Endodermal cell (in vitro differentiated cells): ENCODE measurements at regions not wholly inside any gene's neighbourhood (a gene's known extent, or its start where the extent isn't known, plus 50 kb on each side); places are given as distances from the start of the nearest gene placed in this dataset.

Source experiments
- DNase-seq: peaks from one replicate; pipeline ENCODE4 v3.0.0-alpha.2; 2017
- H3K27ac ChIP-seq: 2 replicates; pipeline ENCODE4 v1.5.1; 2013; ENCODE audit warnings: mild to moderate bottlenecking, low read depth, low read length, moderate library complexity
- H3K27me3 ChIP-seq: 2 replicates; pipeline ENCODE4 v1.6.1; 2013; ENCODE audit warnings: mild to moderate bottlenecking, low read length, moderate library complexity; ENCODE audit not compliant: insufficient read depth, control insufficient read depth, poor library complexity, severe bottlenecking
- H3K36me3 ChIP-seq: 2 replicates; pipeline ENCODE4 v1.7.0; 2013; ENCODE audit warnings: mild to moderate bottlenecking, low read length, moderate library complexity; ENCODE audit not compliant: control insufficient read depth, insufficient read depth
- H3K4me1 ChIP-seq: one replicate; pipeline ENCODE4 v1.7.0; 2013; ENCODE audit warnings: low read length; ENCODE audit not compliant: control insufficient read depth, insufficient read depth
- H3K4me3 ChIP-seq: 2 replicates; pipeline ENCODE4 v1.5.1; 2013; ENCODE audit warnings: mild to moderate bottlenecking, low read length, moderate library complexity
- H3K9ac ChIP-seq: 2 replicates; pipeline ENCODE4 v1.6.1; 2013; ENCODE audit warnings: mild to moderate bottlenecking, low read length, moderate library complexity; ENCODE audit not compliant: poor library complexity, severe bottlenecking; ENCODE audit errors: extremely low read depth
- H3K9me3 ChIP-seq: 2 replicates; pipeline ENCODE4 v1.6.1; 2013; ENCODE audit warnings: mild to moderate bottlenecking, low read length, moderate library complexity; ENCODE audit not compliant: control insufficient read depth
- H3K27ac Mint-ChIP-seq: 2 replicates; pipeline ENCODE4 v1.8.0; 2020; ENCODE audit warnings: mixed read lengths
- H3K27me3 Mint-ChIP-seq: 2 replicates; pipeline ENCODE4 v1.8.0; 2021; ENCODE audit warnings: mild to moderate bottlenecking, mixed read lengths; ENCODE audit not compliant: insufficient read depth
- H3K36me3 Mint-ChIP-seq: 2 replicates; pipeline ENCODE4 v1.8.0; 2020; ENCODE audit warnings: low read depth, mixed read lengths
- H3K4me1 Mint-ChIP-seq: 2 replicates; pipeline ENCODE4 v1.8.0; 2020; ENCODE audit warnings: mixed read lengths
- H3K4me3 Mint-ChIP-seq: 2 replicates; pipeline ENCODE4 v1.8.0; 2020; ENCODE audit warnings: mild to moderate bottlenecking, moderate library complexity, mixed read lengths
- H3K9me3 Mint-ChIP-seq: 2 replicates; pipeline ENCODE4 v1.8.0; 2020; ENCODE audit warnings: mild to moderate bottlenecking, mixed read lengths
- WGBS, 2 experiments: methylation state at CpG; one replicate each; pipeline versions ENCODE4 v1.1.5 to v1.1.7; 2013; ENCODE audit warnings: missing lambda C conversion rate in 2 of 2, mixed read lengths in 1 of 2; ENCODE audit not compliant: insufficient coverage in 1 of 2, insufficient read length in 1 of 2; 5-methylcytosine and 5-hydroxymethylcytosine counted together
- TF ChIP-seq, protein P1 (sequence below): fragments of 200-600 bp; sonication (generic); conservative IDR thresholded peaks from 2 replicates; pipeline ENCODE4 v1.5.0; 2021; ENCODE audit warnings: antibody characterized with exemption, mild to moderate bottlenecking

- Histone ChIP-seq H3K4me3 (no peak overlapping the region), H3K9ac (no peak overlapping the region), H3K4me1 (no peaks in the 10 kb centered on the region), H3K9me3 (peaks cover 8% of the 10 kb centered on the region), H3K27me3 (no peaks in the 10 kb centered on the region), H3K36me3 (no peaks in the 10 kb centered on the region), H3K27ac (no peak overlapping the region)
- H3K4me3 Mint-ChIP-seq: no peak overlapping the region
- no peaks in the 10 kb centered on the region for H3K36me3 Mint-ChIP-seq
- no peaks in the 10 kb centered on the region for H3K27me3 Mint-ChIP-seq
- WGBS, 2 experiments: 83 to 96% methylated on average over 2 of the region's 3 CpGs
- peaks cover 4% of the 10 kb centered on the region for H3K9me3 Mint-ChIP-seq
- no peak overlapping the region for H3K27ac Mint-ChIP-seq
- no peak for DNase-seq
- H3K4me1 Mint-ChIP-seq: no peaks in the 10 kb centered on the region
- TF ChIP-seq, protein P1, sequence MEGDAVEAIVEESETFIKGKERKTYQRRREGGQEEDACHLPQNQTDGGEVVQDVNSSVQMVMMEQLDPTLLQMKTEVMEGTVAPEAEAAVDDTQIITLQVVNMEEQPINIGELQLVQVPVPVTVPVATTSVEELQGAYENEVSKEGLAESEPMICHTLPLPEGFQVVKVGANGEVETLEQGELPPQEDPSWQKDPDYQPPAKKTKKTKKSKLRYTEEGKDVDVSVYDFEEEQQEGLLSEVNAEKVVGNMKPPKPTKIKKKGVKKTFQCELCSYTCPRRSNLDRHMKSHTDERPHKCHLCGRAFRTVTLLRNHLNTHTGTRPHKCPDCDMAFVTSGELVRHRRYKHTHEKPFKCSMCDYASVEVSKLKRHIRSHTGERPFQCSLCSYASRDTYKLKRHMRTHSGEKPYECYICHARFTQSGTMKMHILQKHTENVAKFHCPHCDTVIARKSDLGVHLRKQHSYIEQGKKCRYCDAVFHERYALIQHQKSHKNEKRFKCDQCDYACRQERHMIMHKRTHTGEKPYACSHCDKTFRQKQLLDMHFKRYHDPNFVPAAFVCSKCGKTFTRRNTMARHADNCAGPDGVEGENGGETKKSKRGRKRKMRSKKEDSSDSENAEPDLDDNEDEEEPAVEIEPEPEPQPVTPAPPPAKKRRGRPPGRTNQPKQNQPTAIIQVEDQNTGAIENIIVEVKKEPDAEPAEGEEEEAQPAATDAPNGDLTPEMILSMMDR: no peak
These were observed 84.7 kb upstream of the FLRT2 start for GRCh38 chr14:85445151-85445795.

DNA sequence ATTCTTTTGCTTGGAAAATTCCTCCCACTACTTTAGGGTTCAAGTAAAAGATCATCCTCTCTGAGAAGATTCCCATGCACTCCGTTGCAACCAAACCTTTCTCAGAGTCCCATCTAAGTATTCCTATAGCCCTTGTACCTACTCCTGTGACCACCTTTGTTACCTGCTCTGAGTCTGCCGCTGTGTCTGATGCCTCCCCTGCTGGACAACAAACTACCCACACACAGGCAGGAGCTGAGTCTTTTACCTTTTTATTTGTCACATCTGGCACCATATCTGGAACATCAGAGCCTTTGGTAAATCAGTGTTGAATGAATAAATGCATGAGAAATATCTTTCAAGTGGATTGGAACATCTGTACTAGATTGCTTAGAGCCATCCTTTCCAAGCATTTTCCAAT lies 82.1 kb upstream of the FLRT2 start:
- TF ChIP-seq, protein P1: peak; percentile 61
- H3K4me1 Mint-ChIP-seq: no peaks in the 10 kb centered on the region
- H3K27ac Mint-ChIP-seq: no peak overlapping the region
- H3K27me3 Mint-ChIP-seq: no peaks in the 10 kb centered on the region
- H3K9ac ChIP-seq: no peak overlapping the region
- no peaks in the 10 kb centered on the region for H3K36me3 Mint-ChIP-seq
- H3K9me3 ChIP-seq: no peaks in the 10 kb centered on the region
- H3K9me3 Mint-ChIP-seq: peaks cover 1% of the 10 kb centered on the region
- H3K4me3 Mint-ChIP-seq: no peak overlapping the region
- no peak for DNase-seq
- H3K4me1 ChIP-seq: no peaks in the 10 kb centered on the region
- no peaks in the 10 kb centered on the region for H3K27me3 ChIP-seq
- no peak overlapping the region for H3K4me3 ChIP-seq
- H3K36me3 ChIP-seq: no peaks in the 10 kb centered on the region
- WGBS, 2 experiments: 83 to 100% methylated on average over 1 to 2 of the region's 2 CpGs
- H3K27ac ChIP-seq: no peak overlapping the region

GRCh38 chr14:85451421-85451820 lies 78.5 kb upstream of the FLRT2 start:
- H3K4me1 ChIP-seq: peaks cover 5% of the 10 kb centered on the region
- no peak overlapping the region for H3K4me3 ChIP-seq
- H3K9me3 ChIP-seq: no peaks in the 10 kb centered on the region
- H3K27me3 ChIP-seq: no peaks in the 10 kb centered on the region
- no peak overlapping the region for H3K27ac ChIP-seq
- TF ChIP-seq, protein P1: no peak
- H3K9ac ChIP-seq: no peak overlapping the region
- Mint-ChIP-seq H3K4me1 (peaks cover 2% of the 10 kb centered on the region), H3K27me3 (no peaks in the 10 kb centered on the region), H3K4me3 (no peak overlapping the region), H3K36me3 (no peaks in the 10 kb centered on the region), H3K27ac (no peak overlapping the region), H3K9me3 (peaks cover 1% of the 10 kb centered on the region)
- H3K36me3 ChIP-seq: no peaks in the 10 kb centered on the region
- DNase-seq: no peak
